ENCODE measurements at regions not wholly inside any gene's neighbourhood (a gene's known extent, or its start where the extent isn't known, plus 50 kb on each side); places are given as distances from the start of the nearest gene placed in this dataset.

DNA sequence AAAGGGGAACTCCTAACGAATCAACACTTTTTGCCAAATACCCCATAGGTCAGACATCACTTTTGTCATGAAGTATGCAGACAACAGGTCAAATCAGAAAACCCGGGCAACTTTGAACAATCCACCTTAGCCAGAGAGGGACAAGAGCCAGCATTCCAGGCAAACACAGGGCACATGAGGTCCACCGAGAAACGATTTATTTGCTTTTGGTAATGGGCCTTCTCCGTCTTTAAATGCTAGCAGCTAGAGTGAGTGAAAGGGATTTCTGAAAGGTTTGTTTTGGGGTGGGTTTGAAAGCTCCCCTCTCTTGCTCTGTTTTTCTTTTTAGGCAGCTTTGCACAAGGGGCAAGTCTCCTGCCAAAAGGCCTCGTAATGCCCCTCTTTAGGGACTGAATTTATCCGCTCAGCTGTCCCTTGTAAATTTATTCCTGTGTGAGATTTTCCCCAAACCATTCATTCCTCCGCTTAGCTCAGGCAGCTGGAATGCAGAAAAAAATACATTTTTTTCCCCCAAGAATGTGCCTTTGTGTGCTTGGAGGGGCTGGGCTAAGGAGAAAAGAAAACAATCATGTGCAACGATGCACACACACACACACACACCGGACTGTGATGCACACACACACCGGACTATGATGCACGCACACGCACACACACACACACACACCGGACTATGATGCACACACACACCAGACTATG is 196.9 kb downstream of the SNX19 start:
- TF ChIP-seq, protein P1, sequence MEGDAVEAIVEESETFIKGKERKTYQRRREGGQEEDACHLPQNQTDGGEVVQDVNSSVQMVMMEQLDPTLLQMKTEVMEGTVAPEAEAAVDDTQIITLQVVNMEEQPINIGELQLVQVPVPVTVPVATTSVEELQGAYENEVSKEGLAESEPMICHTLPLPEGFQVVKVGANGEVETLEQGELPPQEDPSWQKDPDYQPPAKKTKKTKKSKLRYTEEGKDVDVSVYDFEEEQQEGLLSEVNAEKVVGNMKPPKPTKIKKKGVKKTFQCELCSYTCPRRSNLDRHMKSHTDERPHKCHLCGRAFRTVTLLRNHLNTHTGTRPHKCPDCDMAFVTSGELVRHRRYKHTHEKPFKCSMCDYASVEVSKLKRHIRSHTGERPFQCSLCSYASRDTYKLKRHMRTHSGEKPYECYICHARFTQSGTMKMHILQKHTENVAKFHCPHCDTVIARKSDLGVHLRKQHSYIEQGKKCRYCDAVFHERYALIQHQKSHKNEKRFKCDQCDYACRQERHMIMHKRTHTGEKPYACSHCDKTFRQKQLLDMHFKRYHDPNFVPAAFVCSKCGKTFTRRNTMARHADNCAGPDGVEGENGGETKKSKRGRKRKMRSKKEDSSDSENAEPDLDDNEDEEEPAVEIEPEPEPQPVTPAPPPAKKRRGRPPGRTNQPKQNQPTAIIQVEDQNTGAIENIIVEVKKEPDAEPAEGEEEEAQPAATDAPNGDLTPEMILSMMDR (IDR thresholded peaks at IDR 0.05), result no peak
- TF ChIP-seq POLR2A (IDR thresholded peaks at IDR 0.05) (no peak), POLR2AphosphoS5 (IDR thresholded peaks at IDR 0.05) (no peak), EP300 (IDR thresholded peaks at IDR 0.05; ENCODE audit: low read depth) (no peak)

Data from transverse colon (tissue), 4 donors.